Dermis blood vessel endothelial cell (primary cell): ENCODE measurements at regions not wholly inside any gene's neighbourhood (a gene's known extent, or its start where the extent isn't known, plus 50 kb on each side); places are given as distances from the start of the nearest gene placed in this dataset.

Experiments
- DNase-seq: peaks from one replicate; pipeline ENCODE4 v3.0.0; 2010

DNA sequence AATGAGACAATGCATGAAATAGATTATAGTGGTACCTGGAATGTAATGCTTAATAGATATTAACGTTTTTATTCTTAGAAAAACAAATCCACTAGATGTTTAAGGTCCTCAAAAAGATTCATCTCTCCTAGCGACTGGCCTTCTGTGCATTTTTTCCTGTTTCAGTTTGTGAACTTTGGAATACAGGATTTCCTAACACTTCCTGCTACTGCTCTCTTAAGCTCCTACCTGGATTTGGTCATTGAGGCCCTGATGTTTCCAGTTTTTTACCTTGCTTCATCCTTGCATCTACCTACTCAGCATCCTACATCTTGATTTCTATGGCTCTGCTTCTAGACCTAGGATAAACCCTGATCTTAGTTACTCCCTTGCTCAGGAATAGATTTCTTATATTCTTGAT, 188.4 kb downstream of the ABCC12 start:
- no peak for DNase-seq

DNA sequence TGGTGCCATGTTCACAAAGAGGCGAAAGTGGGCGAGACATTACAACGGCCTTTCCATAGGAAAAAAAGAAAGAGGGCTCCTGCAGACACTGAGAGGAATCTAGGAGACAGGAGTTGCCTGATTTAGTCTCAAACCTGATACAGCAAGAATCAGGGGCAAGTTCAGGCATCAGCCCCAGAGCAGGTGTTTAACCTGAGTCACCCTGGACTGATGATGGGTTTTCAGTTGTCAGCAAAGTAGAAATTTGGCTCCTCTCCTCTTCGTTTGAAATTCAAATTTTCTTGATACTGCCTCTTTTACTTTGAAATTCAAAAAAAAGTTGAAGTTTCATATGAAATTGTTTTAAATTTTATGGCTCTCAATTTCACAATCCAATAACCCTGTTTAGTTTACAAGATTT, 189.5 kb downstream of the ABCC12 start:
- DNase-seq: no peak

DNA sequence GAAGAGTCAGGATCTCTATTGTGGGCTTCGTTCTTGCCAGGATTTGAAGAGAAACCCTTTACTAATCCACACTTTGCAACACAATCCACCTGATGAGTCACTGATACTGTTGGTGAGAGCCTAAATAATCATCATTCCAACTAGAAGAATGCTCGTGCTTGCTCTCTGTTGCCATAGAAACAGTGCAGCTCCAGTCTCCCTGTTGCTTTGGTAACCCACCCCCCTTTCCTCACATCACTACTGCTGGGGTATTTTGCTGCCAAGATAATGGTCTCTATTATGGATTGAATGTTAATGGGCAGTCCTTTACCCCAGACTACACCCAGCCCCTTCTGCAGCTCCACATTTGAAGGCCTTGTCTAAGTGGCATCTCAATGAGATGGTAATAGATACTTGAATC, 190.4 kb downstream of the ABCC12 start:
- DNase-seq: no peak

DNA sequence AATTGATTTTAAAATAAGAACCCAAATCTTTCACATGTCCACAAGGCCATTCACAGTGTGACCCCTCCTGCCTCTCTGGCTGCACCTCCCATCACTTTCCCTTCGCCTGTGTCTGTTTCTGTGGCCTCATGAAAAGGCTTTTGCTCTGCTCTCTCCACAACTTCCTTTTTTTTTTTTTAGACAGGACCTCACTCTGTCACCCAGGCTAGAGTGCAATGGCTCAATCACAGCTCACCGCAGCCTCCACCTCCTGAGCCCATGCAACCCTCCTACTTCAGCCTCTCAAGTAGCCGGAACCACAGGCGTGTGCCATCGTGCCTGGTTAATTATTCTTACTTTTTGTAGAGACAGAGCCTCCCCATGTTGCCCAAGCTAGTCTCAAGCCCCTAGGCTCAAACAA, 197.1 kb downstream of the ABCC12 start:
- no peak for DNase-seq

DNA sequence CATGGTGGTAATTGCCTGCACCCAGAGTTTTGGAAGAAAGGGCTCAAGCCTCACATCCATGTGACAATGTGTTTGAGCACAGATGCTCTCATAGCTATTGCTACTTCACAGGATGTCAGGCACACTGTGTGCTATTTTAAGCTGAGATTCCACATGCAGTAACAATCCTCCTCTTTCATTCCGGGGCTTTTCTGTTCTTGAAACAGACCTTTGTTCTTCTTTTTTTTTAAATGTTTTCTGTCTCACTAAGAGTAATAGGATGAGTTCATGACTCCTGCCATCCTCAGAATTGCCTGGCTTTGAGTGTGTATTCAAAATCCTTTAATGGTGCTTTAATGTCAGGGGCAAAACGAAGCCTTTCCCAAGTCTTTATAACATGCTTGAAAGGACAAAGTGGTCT, 198.9 kb downstream of the ABCC12 start:
- no peak for DNase-seq

DNA sequence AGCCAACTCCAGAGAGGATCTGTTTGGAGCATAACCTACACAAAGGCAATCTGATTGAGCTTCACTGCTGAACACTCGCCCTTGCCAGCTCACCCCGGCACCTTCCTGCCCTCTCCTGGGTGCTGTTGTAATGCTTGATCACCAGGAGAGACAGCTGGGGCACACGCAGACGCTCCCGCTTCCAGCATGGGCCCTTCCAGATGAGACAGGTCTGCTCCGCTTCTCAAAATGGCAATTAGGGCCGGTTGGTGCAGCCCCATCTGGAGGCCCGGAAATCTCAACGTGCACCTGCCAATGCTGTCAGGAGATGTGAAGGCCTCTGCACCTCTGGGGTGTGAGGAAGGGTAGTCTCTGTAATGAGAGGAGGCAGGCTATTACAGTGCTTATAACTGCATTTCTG, 206.1 kb downstream of the ABCC12 start:
- DNase-seq: no peak

DNA sequence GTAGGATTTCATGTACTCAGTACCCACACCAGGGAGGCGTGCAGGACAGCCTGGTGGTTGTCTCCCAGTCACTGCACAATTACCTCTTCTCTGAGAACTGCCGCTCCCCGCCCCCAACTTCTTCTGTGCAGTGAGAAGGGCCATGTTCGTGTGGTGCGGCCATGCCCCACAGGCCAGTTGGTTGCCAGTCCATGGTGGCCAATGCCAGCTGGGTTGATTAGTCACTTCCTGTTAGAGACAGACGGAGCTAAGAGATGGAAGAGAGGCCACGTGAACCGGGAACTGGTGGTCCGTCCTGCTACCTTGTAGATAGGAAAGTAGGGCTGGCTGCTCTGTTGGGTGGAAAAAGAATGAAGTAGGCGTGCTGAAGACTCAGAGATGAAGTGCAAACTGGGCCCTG, 206.5 kb downstream of the ABCC12 start:
- DNase-seq: no peak

DNA sequence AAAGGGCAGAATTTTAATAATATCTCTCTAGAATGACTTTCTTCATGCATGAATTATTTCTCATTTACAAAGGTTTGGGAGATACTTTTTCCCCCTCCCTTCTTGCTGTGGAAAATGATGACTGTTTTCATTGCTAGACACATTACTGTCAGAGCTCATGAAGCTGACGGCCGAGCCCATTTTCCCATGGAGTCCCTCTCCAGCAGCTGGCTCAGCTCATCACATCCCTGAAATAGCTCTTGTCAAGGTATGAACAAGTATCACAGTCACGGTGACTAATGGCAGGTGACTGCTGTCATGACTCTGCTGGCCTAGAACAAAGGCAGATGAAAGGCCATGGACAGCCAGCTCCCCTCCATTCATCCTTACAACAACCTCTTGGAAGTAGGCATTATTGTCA, 208.1 kb downstream of the ABCC12 start:
- no peak for DNase-seq

DNA sequence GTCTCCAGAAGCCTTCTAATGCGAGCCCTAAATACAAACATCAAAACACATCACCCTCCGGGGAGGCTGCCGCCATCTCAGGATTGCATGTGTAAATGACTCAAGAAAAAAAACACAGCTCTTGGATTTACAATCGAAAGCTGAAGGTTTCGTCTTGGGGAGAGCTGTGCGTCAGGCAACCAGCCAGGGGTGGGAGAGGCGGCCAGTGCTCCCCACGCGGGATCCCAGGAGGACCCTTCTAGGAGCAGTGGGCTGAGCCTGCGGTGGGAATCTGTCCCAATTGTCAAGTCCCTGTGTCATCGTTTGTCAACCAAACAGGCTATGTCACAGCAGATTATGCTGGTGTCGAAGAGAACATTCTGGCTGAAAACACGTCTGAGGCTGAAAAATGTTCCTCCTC, 209.7 kb downstream of the ABCC12 start:
- no peak for DNase-seq

DNA sequence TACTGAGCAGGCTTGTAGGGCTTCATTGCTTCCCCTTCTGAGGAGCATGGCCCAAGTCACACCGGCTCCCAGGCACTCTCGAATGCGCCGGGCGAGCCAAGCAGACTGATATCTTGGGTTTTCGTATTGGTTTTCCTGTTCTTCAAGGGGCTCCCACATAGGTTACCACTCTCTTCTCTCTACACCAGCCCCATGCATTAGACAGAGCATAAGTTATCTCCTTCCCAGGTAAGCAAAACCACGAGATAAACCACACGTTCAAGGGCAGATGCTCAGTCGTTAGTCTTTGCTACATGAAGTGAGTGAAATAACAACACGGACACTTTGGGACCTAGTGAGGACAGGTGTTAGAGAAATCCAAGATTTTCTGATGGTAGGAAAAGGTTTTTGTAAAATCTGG, 211.2 kb downstream of the ABCC12 start:
- DNase-seq: no peak

DNA sequence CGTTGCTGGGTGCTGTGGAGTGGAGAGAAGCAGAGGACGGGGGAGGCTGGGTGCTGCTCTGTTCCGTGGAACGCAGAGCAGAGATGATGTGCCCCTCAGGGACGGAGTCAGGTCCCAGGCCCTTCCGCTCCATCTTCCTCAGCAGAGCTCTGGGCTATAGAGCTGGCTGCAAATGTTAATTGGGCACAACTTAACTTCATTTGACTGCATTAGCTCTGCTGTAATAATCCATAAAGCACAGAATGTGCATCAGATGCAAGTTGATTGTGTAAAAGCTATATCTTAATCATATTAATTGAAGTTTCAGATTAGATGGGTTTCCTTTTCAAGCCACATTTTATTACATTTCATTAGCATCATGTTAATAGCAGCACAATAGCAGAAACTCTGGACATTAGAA, 212.6 kb downstream of the ABCC12 start:
- no peak for DNase-seq

DNA sequence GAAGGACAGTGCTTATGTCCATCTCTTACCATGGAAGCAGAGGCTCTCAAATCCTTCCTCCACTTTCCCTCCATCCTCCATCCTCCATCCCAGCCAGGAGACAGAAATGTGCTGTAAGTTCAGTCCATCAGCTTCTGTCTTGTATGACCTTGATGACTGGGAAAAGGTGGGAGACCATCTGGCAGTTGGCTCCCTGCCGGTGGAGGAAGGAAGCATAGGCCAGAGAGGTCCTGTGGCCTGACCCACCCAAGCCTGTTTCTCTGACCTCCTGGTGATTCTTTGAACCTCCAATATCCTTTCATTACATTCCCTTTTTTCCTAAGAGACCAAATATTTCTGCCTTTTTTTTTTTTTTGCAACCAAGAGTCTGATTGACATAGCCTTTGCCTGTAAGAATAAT, 215.3 kb downstream of the ABCC12 start:
- DNase-seq: no peak

DNA sequence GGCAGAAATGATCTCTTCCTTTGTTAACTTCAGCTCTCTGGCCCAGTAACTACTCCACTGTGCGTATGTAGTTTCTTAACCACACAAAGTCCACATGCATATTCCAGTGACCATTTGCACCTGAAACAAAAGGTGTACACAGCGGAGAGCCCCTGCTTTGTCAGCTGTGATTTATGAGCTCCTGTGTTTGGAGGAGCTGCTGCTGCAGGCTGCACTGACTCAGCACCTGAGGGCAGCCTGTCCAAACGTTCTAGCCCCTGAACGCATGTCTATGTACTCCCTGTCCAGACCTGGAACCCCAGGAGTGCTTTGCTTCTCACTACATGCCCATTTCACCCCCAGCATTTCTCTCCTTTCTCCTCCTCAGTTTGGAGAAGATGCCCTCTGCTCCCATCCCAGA, 216.1 kb downstream of the ABCC12 start:
- DNase-seq: no peak

DNA sequence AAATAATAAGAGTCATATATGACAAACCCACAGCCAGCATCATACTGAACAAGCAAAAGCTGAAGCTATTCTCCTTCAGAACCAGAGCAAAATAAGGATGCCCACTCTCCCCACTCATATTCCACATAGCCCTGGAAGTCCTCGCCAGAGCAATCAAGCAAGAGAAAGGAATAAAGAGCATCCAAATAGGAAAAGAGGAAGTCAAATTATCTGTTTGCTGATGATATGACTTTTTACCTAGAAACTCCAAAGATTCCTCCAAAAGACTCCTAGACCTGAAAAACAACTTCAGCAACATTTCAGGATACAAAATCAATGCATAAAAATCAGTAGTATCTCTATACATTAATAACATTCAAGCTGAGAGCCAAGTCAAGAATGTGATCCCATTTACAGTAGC, 217.5 kb downstream of the ABCC12 start:
- DNase-seq: no peak

DNA sequence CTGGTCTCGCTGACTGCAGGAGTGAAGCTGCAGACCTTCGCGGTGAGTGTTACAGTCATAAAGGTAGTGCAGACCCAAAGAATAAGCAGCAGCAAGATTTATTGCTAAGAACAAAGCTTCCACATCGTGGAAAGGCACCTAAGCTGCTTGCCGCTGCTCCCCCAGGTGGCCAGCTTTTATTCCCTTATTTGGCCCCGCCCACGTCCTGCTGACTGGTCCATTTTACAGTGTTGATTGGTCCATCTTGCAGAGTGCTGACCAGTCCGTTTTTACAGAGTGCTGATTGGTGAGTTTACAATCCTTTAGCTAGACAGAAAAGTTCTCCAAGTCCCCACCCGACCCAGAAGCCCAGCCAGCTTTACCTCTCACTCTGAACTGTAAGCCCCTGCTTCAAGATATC, 227.8 kb downstream of the ABCC12 start:
- peak; percentile 3 for DNase-seq

DNA sequence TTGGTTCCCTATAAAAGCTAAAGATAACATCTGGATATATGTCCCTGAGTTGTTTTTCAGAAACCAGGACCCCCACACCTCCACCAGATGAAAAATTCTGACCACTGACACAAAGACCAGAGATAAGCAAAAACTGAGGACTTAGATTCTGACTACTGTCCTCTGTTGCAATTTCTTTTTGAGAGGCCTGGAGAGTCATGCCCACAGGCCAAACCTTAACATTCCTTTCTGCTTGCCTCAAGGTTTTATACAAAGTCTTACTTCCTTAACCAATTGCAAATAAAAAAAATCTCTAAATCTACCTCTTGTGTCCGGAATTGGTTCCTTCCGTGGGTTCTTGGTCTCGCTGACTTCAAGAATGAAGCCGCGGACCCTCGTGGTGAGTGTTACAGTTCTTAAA, 228.5 kb downstream of the ABCC12 start:
- no peak for DNase-seq

DNA sequence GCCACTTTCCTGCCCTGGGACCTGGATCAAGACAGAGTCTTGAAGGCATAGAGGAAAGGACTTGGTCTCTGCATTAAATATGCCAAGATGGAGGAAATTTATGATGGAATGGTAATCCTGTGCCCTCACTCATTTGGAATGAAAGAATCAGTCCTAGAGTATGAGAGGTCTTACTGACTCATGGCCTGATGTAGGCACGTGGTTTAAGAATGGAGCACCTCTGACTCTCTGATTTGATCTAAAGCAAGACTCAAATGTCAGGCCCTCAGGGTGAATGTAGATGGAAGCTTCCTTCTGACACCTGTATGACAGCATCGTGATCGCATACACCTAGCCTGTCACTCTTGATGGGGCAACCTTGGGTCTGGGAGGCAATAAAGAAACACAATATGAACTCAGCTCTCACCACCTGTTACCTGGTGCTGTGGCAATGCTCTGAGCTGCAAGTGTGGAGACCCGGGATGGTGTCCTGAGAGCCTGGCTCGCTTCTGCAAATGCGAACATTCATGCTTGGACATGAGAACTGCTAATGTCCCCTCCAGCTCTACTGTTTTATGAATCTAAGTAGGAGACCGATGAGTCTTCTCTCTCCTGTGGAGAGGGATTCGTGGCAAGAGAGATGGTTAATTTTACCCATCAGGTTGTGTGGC, 229.9 kb downstream of the ABCC12 start:
- DNase-seq: no peak

DNA sequence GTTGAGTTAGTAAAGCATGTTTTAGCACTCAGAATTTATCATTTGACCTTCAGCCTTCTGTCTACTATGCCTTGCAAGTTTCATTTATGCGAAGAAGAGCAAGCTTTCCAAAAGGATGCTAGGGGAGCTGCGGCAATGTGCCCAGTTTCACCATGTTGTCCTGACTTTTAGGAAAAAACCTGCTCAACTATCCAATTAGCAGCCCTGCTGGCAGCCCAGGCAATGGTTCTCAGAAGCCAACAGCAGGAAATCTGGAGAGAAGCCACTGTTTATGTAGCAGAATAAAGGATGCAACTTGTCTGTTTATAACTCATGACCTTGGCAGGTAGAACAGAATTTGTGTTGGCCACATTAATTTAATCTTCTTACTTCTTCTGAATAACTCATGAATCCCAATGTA, 230.8 kb downstream of the ABCC12 start:
- no peak for DNase-seq

DNA sequence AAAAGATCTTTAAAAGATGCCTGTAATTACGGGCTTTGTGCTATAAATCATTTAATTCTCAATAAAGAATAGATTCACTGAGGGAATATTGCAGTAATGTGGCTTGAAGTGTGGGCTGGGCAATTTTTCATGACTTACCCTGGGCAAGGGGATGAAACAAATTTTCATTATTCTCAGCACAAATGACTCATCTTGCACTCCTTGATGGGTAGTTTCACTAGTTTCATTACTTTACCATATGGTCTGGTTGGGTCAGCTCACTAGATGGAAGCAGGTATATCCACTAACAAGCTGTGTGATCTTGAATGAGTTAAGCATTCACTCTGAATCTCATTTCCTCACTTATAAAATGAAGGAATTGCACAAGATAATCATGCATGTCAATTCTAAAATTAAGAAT, 234.3 kb downstream of the ABCC12 start:
- no peak for DNase-seq

DNA sequence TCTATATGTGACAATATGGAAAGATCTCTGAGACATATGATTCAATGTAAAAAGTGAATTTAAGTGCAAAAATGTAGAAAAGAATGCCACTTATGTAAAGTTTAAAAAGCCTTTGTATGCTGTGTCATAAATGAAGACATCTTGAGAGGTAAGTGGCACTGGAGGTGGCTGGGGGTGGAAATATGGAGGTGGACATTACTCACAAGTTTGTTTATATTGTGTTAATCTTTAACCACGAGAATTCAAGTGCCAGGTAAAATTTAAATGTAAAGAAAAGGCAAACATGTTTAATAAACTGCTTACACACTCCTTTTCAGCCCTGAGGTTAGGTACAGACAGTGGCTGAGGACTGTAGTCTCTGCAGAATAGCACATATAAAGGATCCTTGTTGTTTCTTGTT, 235.1 kb downstream of the ABCC12 start:
- DNase-seq: no peak

DNA sequence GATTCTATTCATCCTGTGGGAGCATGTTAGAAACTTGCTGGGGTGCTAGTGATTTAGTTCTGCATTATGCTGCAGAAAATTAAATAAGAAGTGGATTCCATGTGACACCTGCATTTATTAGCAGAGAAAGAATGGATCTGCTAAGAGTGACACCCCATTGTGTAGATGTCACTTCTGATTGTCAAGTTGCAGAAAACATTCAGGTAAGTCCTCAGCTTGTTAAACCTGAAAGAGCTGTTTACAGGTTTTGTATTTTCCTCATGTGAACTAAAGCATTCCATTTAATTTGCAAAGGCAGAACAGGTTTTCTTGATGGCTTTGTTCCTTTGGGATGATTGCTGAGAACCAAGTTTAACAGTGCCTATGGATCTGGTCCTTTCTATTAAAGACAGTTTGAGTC, 238.7 kb downstream of the ABCC12 start:
- DNase-seq: no peak

DNA sequence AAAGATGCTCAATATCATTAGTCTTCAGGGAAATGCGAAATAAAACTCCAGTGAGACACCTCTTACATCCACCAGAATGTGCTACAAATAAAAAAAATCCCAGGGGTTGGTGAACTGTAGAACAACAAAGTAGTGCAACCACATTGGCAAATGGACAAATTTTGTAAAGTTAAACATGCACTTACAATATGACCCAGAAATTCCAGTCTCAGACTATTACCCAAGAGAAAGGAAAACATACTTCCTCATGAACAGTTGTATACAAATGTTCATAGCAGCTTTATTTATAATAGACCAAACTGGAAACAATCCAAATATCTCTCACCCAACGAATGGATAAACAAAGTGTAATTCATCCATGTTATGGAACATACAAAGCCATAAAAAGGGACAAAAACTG, 239.5 kb downstream of the ABCC12 start:
- DNase-seq: no peak

DNA sequence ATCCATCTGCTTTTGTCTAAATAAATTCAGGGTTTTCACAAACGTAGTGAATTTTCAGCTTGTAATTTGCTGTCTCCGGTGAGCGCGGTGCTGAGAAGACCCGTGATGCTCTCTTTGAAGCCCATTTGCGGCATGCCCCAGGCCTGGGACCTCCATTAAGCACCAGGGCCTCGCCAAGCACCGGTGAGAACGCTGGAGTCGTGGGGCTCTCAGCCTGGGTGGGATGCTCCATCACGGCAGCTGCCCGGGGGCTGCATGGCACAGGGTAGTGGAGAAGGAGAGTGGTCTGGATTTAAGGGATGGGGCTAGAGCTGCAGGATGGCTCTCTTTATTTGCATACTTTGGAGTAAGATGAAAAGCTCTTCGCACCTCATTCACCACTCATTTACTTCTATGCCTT, 248.7 kb downstream of the ABCC12 start:
- no peak for DNase-seq

DNA sequence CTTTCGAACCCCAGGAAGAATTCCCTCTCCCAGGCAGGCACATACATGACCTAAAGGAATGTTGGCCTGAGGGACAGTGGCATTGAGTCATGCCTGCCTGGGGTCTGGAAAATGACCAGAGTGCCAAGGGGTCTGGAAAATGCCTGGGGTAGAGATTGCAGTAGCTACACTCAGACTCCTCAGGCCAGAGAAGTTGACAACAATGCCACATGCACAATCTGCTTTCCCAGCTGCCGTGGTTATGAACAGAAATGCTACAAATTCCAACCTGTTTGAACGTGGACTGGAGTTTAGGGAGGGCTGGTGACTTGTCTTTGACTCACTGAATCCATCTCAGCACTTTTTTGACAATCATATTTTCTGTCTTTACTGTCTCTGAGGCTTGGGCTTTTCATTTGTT, 250.0 kb downstream of the ABCC12 start:
- no peak for DNase-seq

DNA sequence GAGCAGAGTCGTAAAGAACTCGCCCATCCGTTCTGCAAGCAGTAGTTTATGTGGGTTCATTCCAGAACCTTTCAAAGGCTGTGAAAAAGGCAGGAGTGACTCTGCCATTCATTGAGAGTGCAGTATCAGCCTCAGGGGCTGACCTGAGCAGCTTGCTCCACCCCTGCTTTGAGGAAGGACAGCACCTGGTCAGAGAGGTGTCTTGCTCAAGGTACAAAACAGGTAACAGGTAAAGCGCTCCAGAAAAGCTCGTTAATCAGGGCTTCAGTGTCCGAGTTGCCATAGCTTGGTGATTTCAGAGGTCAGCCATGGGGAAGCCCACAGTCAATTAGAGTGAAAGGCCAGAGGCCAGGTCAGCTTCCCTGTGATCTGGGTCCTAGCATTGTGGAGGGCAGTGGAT, 251.1 kb downstream of the ABCC12 start:
- DNase-seq: no peak

DNA sequence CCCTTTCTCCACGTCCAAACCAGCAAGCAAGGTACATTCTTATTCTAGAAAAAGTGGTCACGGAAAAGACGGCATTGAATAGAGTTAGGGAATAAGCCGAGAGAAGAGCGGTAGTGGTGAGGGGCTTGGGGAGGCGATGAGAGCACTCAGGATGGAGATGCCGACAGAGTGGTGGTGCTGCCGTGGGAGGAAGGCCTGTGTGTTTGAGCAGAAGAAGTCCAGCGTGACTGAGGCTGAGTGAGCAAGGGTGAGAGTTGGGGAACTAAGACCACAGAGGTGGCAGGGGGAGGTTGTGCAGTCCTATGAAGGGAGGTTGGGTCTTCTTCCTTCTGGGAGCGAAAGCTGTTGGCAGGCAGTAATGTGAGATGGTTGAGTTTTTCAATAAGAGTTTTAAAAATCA, 252.3 kb downstream of the ABCC12 start:
- no peak for DNase-seq
